NT2/D1 (cell line): ENCODE measurements at regions not wholly inside any gene's neighbourhood (a gene's known extent, or its start where the extent isn't known, plus 50 kb on each side); places are given as distances from the start of the nearest gene placed in this dataset.

Source experiments
- YY1 ChIP-seq: IDR thresholded peaks from 2 replicates; pipeline ENCODE4 v1.6.1; 2011; ENCODE audit not compliant: insufficient read length, insufficient read depth
- ZNF274 ChIP-seq: IDR thresholded peaks from 2 replicates; pipeline ENCODE4 v1.6.1; 2011; ENCODE audit warnings: mild to moderate bottlenecking, low read depth, low read length

DNA sequence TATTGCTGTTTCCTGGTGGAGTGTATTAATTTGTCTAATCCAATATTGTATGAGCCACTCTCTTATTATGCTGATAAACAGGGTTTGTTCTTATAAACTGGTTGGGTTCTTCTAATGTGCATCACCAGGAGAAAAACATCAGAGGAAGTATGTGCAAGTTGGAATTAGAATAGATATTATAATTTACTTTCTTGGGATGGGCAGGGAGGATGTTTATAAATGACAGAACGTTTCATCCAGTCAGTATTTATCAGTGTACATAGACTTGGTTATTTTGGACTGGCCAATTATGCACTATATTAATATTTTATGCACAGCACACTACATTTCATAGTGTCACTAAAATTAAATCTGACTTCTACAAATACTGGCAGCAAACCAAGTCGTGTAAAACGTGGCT, 495.8 kb downstream of the PSAT1 start:
- no peak for TF ChIP-seq YY1
- no peak for TF ChIP-seq ZNF274
